ENCODE measurements at regions not wholly inside any gene's neighbourhood (a gene's known extent, or its start where the extent isn't known, plus 50 kb on each side); places are given as distances from the start of the nearest gene placed in this dataset.

DNA sequence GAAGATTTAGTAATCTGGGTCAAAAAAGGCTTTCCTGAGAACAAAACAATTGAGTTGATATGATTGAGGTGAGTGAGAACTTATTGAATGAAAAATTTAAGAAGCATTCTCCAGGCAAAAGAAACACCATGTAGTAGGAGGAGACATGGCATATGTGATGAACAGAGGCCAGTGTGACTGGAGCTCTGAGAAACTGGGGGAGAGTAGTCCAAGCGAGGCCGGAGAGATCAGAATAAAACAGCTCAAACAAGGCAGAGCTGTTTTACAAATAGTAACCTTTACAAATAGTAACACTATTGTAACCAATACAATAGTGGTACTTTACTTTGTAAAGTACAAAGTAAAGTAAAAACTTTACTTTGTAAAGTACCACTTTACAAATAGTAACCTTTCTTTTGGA is 1159.1 kb downstream of the PCDH9 start:
- TF ChIP-seq, protein P1, sequence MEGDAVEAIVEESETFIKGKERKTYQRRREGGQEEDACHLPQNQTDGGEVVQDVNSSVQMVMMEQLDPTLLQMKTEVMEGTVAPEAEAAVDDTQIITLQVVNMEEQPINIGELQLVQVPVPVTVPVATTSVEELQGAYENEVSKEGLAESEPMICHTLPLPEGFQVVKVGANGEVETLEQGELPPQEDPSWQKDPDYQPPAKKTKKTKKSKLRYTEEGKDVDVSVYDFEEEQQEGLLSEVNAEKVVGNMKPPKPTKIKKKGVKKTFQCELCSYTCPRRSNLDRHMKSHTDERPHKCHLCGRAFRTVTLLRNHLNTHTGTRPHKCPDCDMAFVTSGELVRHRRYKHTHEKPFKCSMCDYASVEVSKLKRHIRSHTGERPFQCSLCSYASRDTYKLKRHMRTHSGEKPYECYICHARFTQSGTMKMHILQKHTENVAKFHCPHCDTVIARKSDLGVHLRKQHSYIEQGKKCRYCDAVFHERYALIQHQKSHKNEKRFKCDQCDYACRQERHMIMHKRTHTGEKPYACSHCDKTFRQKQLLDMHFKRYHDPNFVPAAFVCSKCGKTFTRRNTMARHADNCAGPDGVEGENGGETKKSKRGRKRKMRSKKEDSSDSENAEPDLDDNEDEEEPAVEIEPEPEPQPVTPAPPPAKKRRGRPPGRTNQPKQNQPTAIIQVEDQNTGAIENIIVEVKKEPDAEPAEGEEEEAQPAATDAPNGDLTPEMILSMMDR (IDR thresholded peaks at IDR 0.05; ENCODE audit: insufficient read depth, low read depth, low read length, missing control alignments), result no peak
- no peak overlapping the region for H3K4me3 ChIP-seq (ENCODE audit: low read depth, low read length)
- no peak for DNase-seq (ENCODE audit: low read depth)

DNA sequence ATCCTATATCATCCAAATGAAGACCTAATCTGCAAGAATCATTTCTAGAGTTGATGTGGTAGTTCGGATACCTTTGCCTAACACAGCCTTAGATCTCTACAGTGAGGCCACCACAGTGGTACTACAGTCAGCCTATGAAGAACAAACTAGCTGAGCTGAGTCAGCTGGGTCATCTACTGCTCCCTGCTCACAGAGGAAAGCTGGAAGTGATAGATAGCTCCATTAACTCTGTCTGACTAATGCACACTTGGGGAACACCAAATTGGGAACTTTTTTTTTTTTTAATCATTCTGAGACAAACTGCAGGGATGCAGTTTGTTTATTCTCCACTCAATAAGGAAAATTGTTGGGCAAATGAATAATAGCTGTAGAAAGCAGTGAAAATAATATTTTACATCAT is 1160.6 kb downstream of the PCDH9 start:
- DNase-seq (ENCODE audit: low read depth), result no peak
- H3K4me3 ChIP-seq (ENCODE audit: low read depth, low read length), result no peak overlapping the region
- TF ChIP-seq, protein P1 (IDR thresholded peaks at IDR 0.05; ENCODE audit: insufficient read depth, low read depth, low read length, missing control alignments), result no peak

GRCh38 chr13:66068683-66069082 is 1161.5 kb downstream of the PCDH9 start:
- no peak overlapping the region for H3K4me3 ChIP-seq (ENCODE audit: low read depth, low read length)
- TF ChIP-seq, protein P1 (IDR thresholded peaks at IDR 0.05; ENCODE audit: insufficient read depth, low read depth, low read length, missing control alignments), result no peak
- DNase-seq (ENCODE audit: low read depth), result no peak

DNA sequence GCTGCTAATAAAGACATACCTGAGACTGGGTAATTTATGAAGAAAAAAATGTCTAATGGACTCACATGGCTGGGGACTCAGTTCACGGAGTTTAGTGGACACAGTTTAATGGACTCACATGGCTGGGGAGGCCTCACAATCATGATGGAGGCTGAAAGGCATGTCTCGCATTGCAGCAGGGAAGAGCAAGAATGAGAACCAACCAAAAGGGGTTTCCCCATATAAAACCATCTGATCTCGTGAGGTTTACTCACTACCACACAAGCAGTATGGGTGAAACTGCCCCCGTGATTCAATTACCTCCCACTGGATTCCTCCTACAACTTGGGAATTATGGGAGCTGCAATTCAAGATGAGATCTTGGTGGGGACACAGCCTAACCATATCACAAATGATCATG is 1181.2 kb downstream of the PCDH9 start:
- TF ChIP-seq, protein P1 (IDR thresholded peaks at IDR 0.05; ENCODE audit: insufficient read depth, low read depth, low read length, missing control alignments), result no peak
- no peak for DNase-seq (ENCODE audit: low read depth)
- no peak overlapping the region for H3K4me3 ChIP-seq (ENCODE audit: low read depth, low read length)

- no peak for DNase-seq (ENCODE audit: low read depth)
- no peak overlapping the region for H3K4me3 ChIP-seq (ENCODE audit: low read depth, low read length)
- TF ChIP-seq, protein P1 (IDR thresholded peaks at IDR 0.05; ENCODE audit: insufficient read depth, low read depth, low read length, missing control alignments), result no peak
Observed at GRCh38 chr13:66040506-66040905, 1189.6 kb downstream of the PCDH9 start.

DNA sequence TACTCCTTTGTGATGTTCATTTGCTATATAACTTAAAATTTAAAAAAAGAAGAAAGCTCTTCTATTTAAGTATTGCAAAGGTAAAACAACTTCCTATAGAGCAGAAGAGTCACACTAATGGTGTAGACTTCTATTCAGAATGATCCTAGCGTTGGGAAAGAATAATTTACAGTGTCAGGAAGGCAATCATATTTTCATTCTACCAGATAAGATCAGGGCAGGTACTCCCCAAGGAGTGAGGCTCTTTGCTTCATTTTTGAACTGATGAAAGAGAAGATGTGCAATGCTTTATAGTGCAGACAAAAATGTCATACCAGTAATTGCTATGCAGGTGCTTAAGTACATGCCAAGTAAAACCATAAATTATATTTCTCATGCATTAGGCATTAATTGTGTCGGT is 1193.0 kb downstream of the PCDH9 start:
- H3K4me3 ChIP-seq (ENCODE audit: low read depth, low read length), result no peak overlapping the region
- TF ChIP-seq, protein P1 (IDR thresholded peaks at IDR 0.05; ENCODE audit: insufficient read depth, low read depth, low read length, missing control alignments), result no peak
- no peak for DNase-seq (ENCODE audit: low read depth)

- H3K4me3 ChIP-seq (ENCODE audit: low read depth, low read length), result no peak overlapping the region
- TF ChIP-seq, protein P1 (IDR thresholded peaks at IDR 0.05; ENCODE audit: insufficient read depth, low read depth, low read length, missing control alignments), result no peak
- DNase-seq (ENCODE audit: low read depth), result no peak
Observed at GRCh38 chr13:66036636-66037035, 1193.5 kb downstream of the PCDH9 start.
